Medulla oblongata (tissue), 1 donor: ENCODE measurements at regions not wholly inside any gene's neighbourhood (a gene's known extent, or its start where the extent isn't known, plus 50 kb on each side); places are given as distances from the start of the nearest gene placed in this dataset.

Experiments used
- DNase-seq: peaks from one replicate; pipeline ENCODE4 v3.0.0-alpha.2; 2015; ENCODE audit errors: extremely low spot score

- no peak for DNase-seq
Observed at GRCh38 chr19:30123119-30123518, 181.1 kb downstream of the URI1 start.

- no peak for DNase-seq
Observed at GRCh38 chr19:30123611-30124010, 181.6 kb downstream of the URI1 start.

GRCh38 chr19:30128211-30128610, 186.2 kb downstream of the URI1 start:
- no peak for DNase-seq

GRCh38 chr19:30130356-30131122, 188.5 kb downstream of the URI1 start:
- no peak for DNase-seq

- no peak for DNase-seq
Observed at GRCh38 chr19:30131246-30131645, 189.2 kb downstream of the URI1 start.

- DNase-seq: no peak
Observed at GRCh38 chr19:30131722-30132291, 189.8 kb downstream of the URI1 start.

GRCh38 chr19:30132343-30133075, 190.5 kb downstream of the URI1 start:
- no peak for DNase-seq

GRCh38 chr19:30133803-30134202, 191.8 kb downstream of the URI1 start:
- DNase-seq: no peak

GRCh38 chr19:30135093-30135757, 193.2 kb downstream of the URI1 start:
- DNase-seq: no peak

GRCh38 chr19:30135797-30136196, 193.8 kb downstream of the URI1 start:
- DNase-seq: no peak

- DNase-seq: no peak
Observed at GRCh38 chr19:30136611-30137195, 194.7 kb downstream of the URI1 start.

- DNase-seq: no peak
Observed at GRCh38 chr19:30137747-30138146, 195.7 kb downstream of the URI1 start.

- no peak for DNase-seq
Observed at GRCh38 chr19:30144242-30144758, 202.3 kb downstream of the URI1 start.

GRCh38 chr19:30144802-30145201, 202.8 kb downstream of the URI1 start:
- no peak for DNase-seq

GRCh38 chr19:30145467-30145866, 203.4 kb downstream of the URI1 start:
- DNase-seq: no peak

- no peak for DNase-seq
Observed at GRCh38 chr19:30146346-30146745, 204.3 kb downstream of the URI1 start.

GRCh38 chr19:30148039-30148790, 206.2 kb downstream of the URI1 start:
- no peak for DNase-seq

- no peak for DNase-seq
Observed at GRCh38 chr19:30148803-30149202, 206.8 kb downstream of the URI1 start.

- no peak for DNase-seq
Observed at GRCh38 chr19:30149300-30149699, 207.3 kb downstream of the URI1 start.

GRCh38 chr19:30150626-30151025, 208.6 kb downstream of the URI1 start:
- DNase-seq: no peak

GRCh38 chr19:30151081-30151480, 209.0 kb downstream of the URI1 start:
- no peak for DNase-seq
